Calu3 (cell line): ENCODE measurements at regions not wholly inside any gene's neighbourhood (a gene's known extent, or its start where the extent isn't known, plus 50 kb on each side); places are given as distances from the start of the nearest gene placed in this dataset.
"Not testable (repeated sequence)": the region's sequence is repeated elsewhere in the genome, so short reads cannot be mapped to it uniquely, and the experiment has no call there.

ENCODE experiments used
- BruUV-seq: library from RNA; stranded (reverse); fragments of 400-500 nt; replicated peaks from 2 replicates; lab custom pipeline; 2021; lab: Mats Ljungman, UMichigan
- CTCF ChIA-PET: fragments of 300-600 bp; sonication (Branson Sonifier 250); formaldehyde crosslinking; loops from one replicate; lab custom pipeline; 2022; ENCODE audit warnings: antibody characterized with exemption; lab: Charles Lee
- DNase-seq: peaks from one replicate; pipeline ENCODE4 v3.0.0; 2022
- H3K27ac Mint-ChIP-seq: one replicate; pipeline ENCODE4 v1.8.0; 2022; ENCODE audit warnings: mixed read lengths; ENCODE audit not compliant: unreplicated experiment
- H3K27me3 Mint-ChIP-seq: one replicate; pipeline ENCODE4 v1.8.0; 2022; ENCODE audit warnings: mixed read lengths; ENCODE audit not compliant: unreplicated experiment
- H3K36me3 Mint-ChIP-seq: one replicate; pipeline ENCODE4 v1.8.0; 2022; ENCODE audit warnings: mild to moderate bottlenecking, moderate library complexity, mixed read lengths; ENCODE audit not compliant: insufficient read depth, unreplicated experiment
- H3K4me1 Mint-ChIP-seq: one replicate; pipeline ENCODE4 v1.8.0; 2022; ENCODE audit warnings: mild to moderate bottlenecking, low read depth, mixed read lengths; ENCODE audit not compliant: unreplicated experiment
- H3K4me3 Mint-ChIP-seq: one replicate; pipeline ENCODE4 v1.8.0; 2022; ENCODE audit warnings: mild to moderate bottlenecking, low read depth, moderate library complexity, mixed read lengths; ENCODE audit not compliant: unreplicated experiment
- H3K9me3 Mint-ChIP-seq: one replicate; pipeline ENCODE4 v1.8.0; 2022; ENCODE audit warnings: low read depth, mixed read lengths; ENCODE audit not compliant: unreplicated experiment
- CTCF ChIP-seq: fragments of 200-600 bp; IDR thresholded peaks from one replicate; pipeline ENCODE4 v1.8.0; 2022; ENCODE audit warnings: antibody characterized with exemption; ENCODE audit not compliant: unreplicated experiment
- intact Hi-C: fragments of 100-400 bp; cut with micrococcal nuclease; formaldehyde crosslinking; loops from one replicate; pipeline ENCODE4 v1.10.0; 2022; ENCODE audit not compliant: unreplicated experiment

- peaks cover under 1% of the 10 kb centered on the region for H3K4me1 Mint-ChIP-seq
- intact Hi-C loops: no loop called here
- CTCF ChIA-PET: interaction anchor here (1.1 kb wide), 1 partner anchor 638 kb away, joined by 6 read pairs; no protein-coding TSS in a partner anchor
- H3K27me3 Mint-ChIP-seq: peaks cover 73% of the 10 kb centered on the region
- H3K4me3 Mint-ChIP-seq: no peak overlapping the region
- H3K36me3 Mint-ChIP-seq: no peaks in the 10 kb centered on the region
- no peaks in the 10 kb centered on the region for H3K9me3 Mint-ChIP-seq
- BruUV-seq: no TSS peak
- TF ChIP-seq CTCF: no peak
- DNase-seq: no peak
- no peak overlapping the region for H3K27ac Mint-ChIP-seq
These were observed 386.8 kb upstream of the PODXL start for GRCh38 chr7:131943211-131943610.

DNA sequence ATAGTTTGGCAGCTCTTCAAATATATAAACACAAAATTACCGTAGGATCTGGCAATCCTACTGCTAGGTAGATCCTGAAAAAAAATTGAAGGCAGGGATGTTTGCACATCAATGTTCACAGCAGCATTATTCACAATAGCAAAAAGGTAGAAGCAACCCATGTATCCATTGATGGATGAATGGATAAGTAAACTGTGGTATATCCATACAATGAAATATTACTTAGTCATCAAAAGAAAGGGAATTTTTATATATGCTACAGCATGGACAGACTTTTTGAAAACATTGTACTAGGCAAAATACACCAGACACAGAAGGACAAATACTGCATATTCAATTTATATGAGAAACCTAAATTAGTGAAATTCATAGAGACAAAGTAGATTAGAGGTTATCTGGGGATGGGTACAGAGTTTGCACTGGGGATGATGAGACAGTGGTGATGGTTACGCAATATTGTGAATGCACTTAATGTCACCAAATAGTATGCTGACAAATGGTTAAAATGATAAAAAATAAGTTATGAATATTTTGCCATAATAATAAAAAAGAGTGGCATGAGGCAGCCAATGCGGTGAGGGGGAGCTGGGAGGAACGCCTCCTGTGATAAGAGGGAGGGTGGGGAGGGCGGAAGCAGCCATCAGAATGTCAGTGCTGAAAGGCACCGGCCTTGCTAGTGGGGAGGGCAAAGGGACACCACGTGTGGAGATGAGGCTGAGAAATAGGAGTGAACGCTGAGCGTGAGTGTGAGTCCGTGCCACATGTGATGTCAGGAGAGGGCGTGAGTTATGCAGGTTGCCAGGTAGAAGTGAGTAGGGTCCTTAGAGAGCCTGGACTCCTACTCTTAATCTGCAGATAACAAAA is 386.1 kb upstream of the PODXL start:
- Mint-ChIP-seq H3K4me1 (no peaks in the 10 kb centered on the region), H3K27ac (no peak overlapping the region), H3K27me3 (peaks cover 66% of the 10 kb centered on the region), H3K9me3 (no peaks in the 10 kb centered on the region), H3K4me3 (no peak overlapping the region), H3K36me3 (no peaks in the 10 kb centered on the region)
- TF ChIP-seq CTCF: no peak
- DNase-seq: no peak
- BruUV-seq: no TSS peak
- intact Hi-C loops: no loop called here
- CTCF ChIA-PET: no interaction called here

DNA sequence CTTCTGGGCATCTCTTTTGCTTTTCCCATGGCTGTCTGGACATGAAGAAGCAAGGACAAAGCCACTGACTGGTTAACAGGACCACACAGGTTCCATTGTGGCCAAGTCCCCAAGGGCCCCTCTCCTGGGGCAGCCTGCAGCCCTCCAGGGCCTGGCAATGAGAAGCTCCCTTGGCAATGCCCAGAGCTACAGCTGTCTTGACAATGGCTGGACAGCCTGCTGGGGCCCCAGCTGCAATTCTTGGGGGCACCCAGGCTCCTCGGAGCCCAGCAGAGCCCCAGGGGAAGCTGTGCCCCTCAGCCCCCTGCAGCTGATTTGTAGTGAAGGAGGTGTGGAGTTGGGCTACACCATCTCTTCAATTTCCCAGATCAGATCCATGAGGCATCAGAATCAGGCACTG is 384.9 kb upstream of the PODXL start:
- intact Hi-C loops: no loop called here
- Mint-ChIP-seq H3K9me3 (no peaks in the 10 kb centered on the region), H3K36me3 (no peaks in the 10 kb centered on the region), H3K4me3 (no peak overlapping the region), H3K27ac (no peak overlapping the region), H3K4me1 (no peaks in the 10 kb centered on the region), H3K27me3 (peaks cover 53% of the 10 kb centered on the region)
- CTCF ChIA-PET: no interaction called here
- TF ChIP-seq CTCF: no peak
- DNase-seq: no peak
- BruUV-seq: no TSS peak

DNA sequence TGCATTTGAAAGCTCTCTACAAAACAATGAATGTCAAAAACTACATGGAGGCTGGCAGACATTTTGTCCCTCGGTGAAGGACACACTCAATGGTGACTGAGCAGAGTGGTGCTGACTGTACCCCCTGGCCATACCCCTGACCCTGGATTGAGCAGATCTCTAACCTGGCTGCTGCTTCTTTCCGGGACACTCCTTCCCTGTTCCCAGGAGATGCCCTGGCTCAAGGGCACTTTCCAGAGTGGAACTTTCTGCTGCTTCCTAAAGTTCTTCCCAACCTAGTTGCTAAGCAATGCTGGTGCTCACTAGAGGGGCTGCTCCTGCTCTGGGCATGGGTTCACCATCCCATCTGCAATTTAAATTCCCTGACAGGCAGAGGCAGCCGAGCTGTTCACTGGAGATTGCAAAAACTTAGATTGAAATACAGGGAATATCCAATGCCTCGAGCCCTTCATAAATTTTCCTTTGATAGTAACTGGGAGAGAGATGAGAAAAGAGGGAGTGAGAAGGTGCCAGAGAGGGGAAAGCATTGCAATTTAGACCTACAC is 384.3 kb upstream of the PODXL start:
- no peaks in the 10 kb centered on the region for H3K4me1 Mint-ChIP-seq
- no peak overlapping the region for H3K27ac Mint-ChIP-seq
- peaks cover 47% of the 10 kb centered on the region for H3K27me3 Mint-ChIP-seq
- intact Hi-C loops: no loop called here
- no peaks in the 10 kb centered on the region for H3K36me3 Mint-ChIP-seq
- no TSS peak for BruUV-seq
- no peak overlapping the region for H3K4me3 Mint-ChIP-seq
- TF ChIP-seq CTCF: no peak
- no peak for DNase-seq
- CTCF ChIA-PET: no interaction called here
- no peaks in the 10 kb centered on the region for H3K9me3 Mint-ChIP-seq

- H3K4me1 Mint-ChIP-seq: peaks cover 16% of the 10 kb centered on the region
- H3K36me3 Mint-ChIP-seq: not testable (repeated sequence)
These were observed 382.4 kb upstream of the PODXL start for GRCh38 chr7:131938788-131939187.

More at GRCh38 chr7:131938788-131939187, 382.4 kb upstream of the PODXL start:
- H3K4me3 Mint-ChIP-seq, H3K9me3 Mint-ChIP-seq, intact Hi-C loops, BruUV-seq, CTCF ChIA-PET, H3K27ac Mint-ChIP-seq, DNase-seq: not testable (repeated sequence)
- H3K27me3 Mint-ChIP-seq: peaks cover 28% of the 10 kb centered on the region
